T-helper 2 cell treated with Interferon-gamma antibody and Interleukin-4, amounts not matched to agents 5 μg/mL and 100 μg/mL, for 36 hours (primary cell): ENCODE measurements at regions not wholly inside any gene's neighbourhood (a gene's known extent, or its start where the extent isn't known, plus 50 kb on each side); places are given as distances from the start of the nearest gene placed in this dataset.
"Not testable (repeated sequence)": the region's sequence is repeated elsewhere in the genome, so short reads cannot be mapped to it uniquely, and the experiment has no call there.

Experiments
- DNase-seq: peaks from one replicate; pipeline ENCODE4 v3.0.0; 2021; ENCODE audit warnings: low spot score
- H3K27ac Mint-ChIP-seq: one replicate; pipeline ENCODE4 v1.8.0; 2021; ENCODE audit warnings: mild to moderate bottlenecking, mixed read lengths
- H3K27me3 Mint-ChIP-seq: one replicate; pipeline ENCODE4 v1.8.0; 2021; ENCODE audit warnings: low read depth, mixed read lengths
- H3K36me3 Mint-ChIP-seq: one replicate; pipeline ENCODE4 v1.8.0; 2021; ENCODE audit warnings: low read depth, mixed read lengths
- H3K4me1 Mint-ChIP-seq: one replicate; pipeline ENCODE4 v1.8.0; 2021; ENCODE audit warnings: low read depth, mixed read lengths
- H3K4me3 Mint-ChIP-seq: one replicate; pipeline ENCODE4 v1.8.0; 2022; ENCODE audit warnings: mild to moderate bottlenecking, moderate library complexity, mixed read lengths
- H3K9me3 Mint-ChIP-seq: one replicate; pipeline ENCODE4 v1.8.0; 2021; ENCODE audit warnings: mixed read lengths

- no peak for DNase-seq
- H3K36me3 Mint-ChIP-seq, result no peaks in the 10 kb centered on the region
- H3K4me1 Mint-ChIP-seq, result no peaks in the 10 kb centered on the region
- peaks cover 34% of the 10 kb centered on the region for H3K9me3 Mint-ChIP-seq
- no peak overlapping the region for H3K4me3 Mint-ChIP-seq
- no peaks in the 10 kb centered on the region for H3K27me3 Mint-ChIP-seq
- no peak overlapping the region for H3K27ac Mint-ChIP-seq
Measured at GRCh38 chr3:118146658-118147375, 887.8 kb downstream of the IGSF11 start.

GRCh38 chr3:118151164-118151563 lies 883.5 kb downstream of the IGSF11 start:
- no peak for DNase-seq
- Mint-ChIP-seq H3K9me3 (peaks cover 13% of the 10 kb centered on the region), H3K27me3 (no peaks in the 10 kb centered on the region), H3K4me3 (no peak overlapping the region), H3K27ac (no peak overlapping the region), H3K4me1 (no peaks in the 10 kb centered on the region), H3K36me3 (no peaks in the 10 kb centered on the region)

- not testable (repeated sequence) for DNase-seq, H3K4me1 Mint-ChIP-seq, H3K4me3 Mint-ChIP-seq, H3K27me3 Mint-ChIP-seq, H3K27ac Mint-ChIP-seq, H3K36me3 Mint-ChIP-seq
- H3K9me3 Mint-ChIP-seq, result peaks cover 26% of the 10 kb centered on the region
Measured at GRCh38 chr3:118162627-118163588, 871.7 kb downstream of the IGSF11 start.

GRCh38 chr3:118165413-118165812 lies 869.2 kb downstream of the IGSF11 start:
- Mint-ChIP-seq H3K27ac (no peak overlapping the region), H3K4me3 (no peak overlapping the region), H3K4me1 (no peaks in the 10 kb centered on the region), H3K9me3 (peaks cover 26% of the 10 kb centered on the region), H3K36me3 (no peaks in the 10 kb centered on the region), H3K27me3 (no peaks in the 10 kb centered on the region)
- DNase-seq, result no peak

GRCh38 chr3:118167571-118167970 lies 867.1 kb downstream of the IGSF11 start:
- Mint-ChIP-seq H3K9me3 (peaks cover 26% of the 10 kb centered on the region), H3K4me3 (no peak overlapping the region), H3K36me3 (no peaks in the 10 kb centered on the region), H3K27ac (no peak overlapping the region), H3K4me1 (no peaks in the 10 kb centered on the region), H3K27me3 (no peaks in the 10 kb centered on the region)
- no peak for DNase-seq

- Mint-ChIP-seq H3K27ac (no peak overlapping the region), H3K4me3 (no peak overlapping the region), H3K27me3 (no peaks in the 10 kb centered on the region), H3K9me3 (peaks cover 28% of the 10 kb centered on the region), H3K4me1 (no peaks in the 10 kb centered on the region), H3K36me3 (no peaks in the 10 kb centered on the region)
- DNase-seq, result no peak
Measured at GRCh38 chr3:118168175-118168574, 866.5 kb downstream of the IGSF11 start.

GRCh38 chr3:118171236-118171852 lies 863.3 kb downstream of the IGSF11 start:
- H3K4me1 Mint-ChIP-seq, result no peaks in the 10 kb centered on the region
- no peak for DNase-seq
- H3K27me3 Mint-ChIP-seq, result no peaks in the 10 kb centered on the region
- H3K36me3 Mint-ChIP-seq, result no peaks in the 10 kb centered on the region
- no peak overlapping the region for H3K4me3 Mint-ChIP-seq
- H3K27ac Mint-ChIP-seq, result no peak overlapping the region
- peaks cover 35% of the 10 kb centered on the region for H3K9me3 Mint-ChIP-seq

- no peak for DNase-seq
- Mint-ChIP-seq H3K27ac (no peak overlapping the region), H3K9me3 (peaks cover 37% of the 10 kb centered on the region), H3K27me3 (no peaks in the 10 kb centered on the region), H3K4me3 (no peak overlapping the region), H3K4me1 (no peaks in the 10 kb centered on the region), H3K36me3 (no peaks in the 10 kb centered on the region)
Measured at GRCh38 chr3:118180853-118181252, 853.8 kb downstream of the IGSF11 start.

GRCh38 chr3:118181274-118181673 lies 853.4 kb downstream of the IGSF11 start:
- Mint-ChIP-seq H3K9me3 (peaks cover 35% of the 10 kb centered on the region), H3K4me1 (no peaks in the 10 kb centered on the region), H3K4me3 (no peak overlapping the region), H3K27me3 (no peaks in the 10 kb centered on the region), H3K27ac (no peak overlapping the region), H3K36me3 (no peaks in the 10 kb centered on the region)
- no peak for DNase-seq

GRCh38 chr3:118186051-118186450 lies 848.6 kb downstream of the IGSF11 start:
- DNase-seq, result no peak
- H3K4me3 Mint-ChIP-seq, result no peak overlapping the region
- H3K27ac Mint-ChIP-seq, result no peak overlapping the region
- H3K4me1 Mint-ChIP-seq, result no peaks in the 10 kb centered on the region
- no peaks in the 10 kb centered on the region for H3K27me3 Mint-ChIP-seq
- no peaks in the 10 kb centered on the region for H3K36me3 Mint-ChIP-seq
- H3K9me3 Mint-ChIP-seq, result peaks cover 15% of the 10 kb centered on the region

GRCh38 chr3:118187221-118187620 lies 847.4 kb downstream of the IGSF11 start:
- H3K36me3 Mint-ChIP-seq, result no peaks in the 10 kb centered on the region
- no peak overlapping the region for H3K4me3 Mint-ChIP-seq
- no peaks in the 10 kb centered on the region for H3K27me3 Mint-ChIP-seq
- no peaks in the 10 kb centered on the region for H3K4me1 Mint-ChIP-seq
- DNase-seq, result no peak
- peaks cover 24% of the 10 kb centered on the region for H3K9me3 Mint-ChIP-seq
- no peak overlapping the region for H3K27ac Mint-ChIP-seq

GRCh38 chr3:118196183-118196582 lies 838.5 kb downstream of the IGSF11 start:
- H3K27ac Mint-ChIP-seq, result no peak overlapping the region
- no peaks in the 10 kb centered on the region for H3K36me3 Mint-ChIP-seq
- DNase-seq, result no peak

GRCh38 chr3:118199044-118199443 lies 835.6 kb downstream of the IGSF11 start:
- no peaks in the 10 kb centered on the region for H3K4me1 Mint-ChIP-seq
- no peak overlapping the region for H3K27ac Mint-ChIP-seq
- DNase-seq, result no peak

More at GRCh38 chr3:118196183-118196582, 838.5 kb downstream of the IGSF11 start:
- no peaks in the 10 kb centered on the region for H3K27me3 Mint-ChIP-seq
- H3K9me3 Mint-ChIP-seq, result peaks cover 59% of the 10 kb centered on the region
- H3K4me1 Mint-ChIP-seq, result no peaks in the 10 kb centered on the region
- H3K4me3 Mint-ChIP-seq, result no peak overlapping the region

More at GRCh38 chr3:118199044-118199443, 835.6 kb downstream of the IGSF11 start:
- H3K27me3 Mint-ChIP-seq, result no peaks in the 10 kb centered on the region
- no peak overlapping the region for H3K4me3 Mint-ChIP-seq
- H3K9me3 Mint-ChIP-seq, result peaks cover 53% of the 10 kb centered on the region
- H3K36me3 Mint-ChIP-seq, result no peaks in the 10 kb centered on the region
